ENCODE measurements at regions not wholly inside any gene's neighbourhood (a gene's known extent, or its start where the extent isn't known, plus 50 kb on each side); places are given as distances from the start of the nearest gene placed in this dataset.

DNA sequence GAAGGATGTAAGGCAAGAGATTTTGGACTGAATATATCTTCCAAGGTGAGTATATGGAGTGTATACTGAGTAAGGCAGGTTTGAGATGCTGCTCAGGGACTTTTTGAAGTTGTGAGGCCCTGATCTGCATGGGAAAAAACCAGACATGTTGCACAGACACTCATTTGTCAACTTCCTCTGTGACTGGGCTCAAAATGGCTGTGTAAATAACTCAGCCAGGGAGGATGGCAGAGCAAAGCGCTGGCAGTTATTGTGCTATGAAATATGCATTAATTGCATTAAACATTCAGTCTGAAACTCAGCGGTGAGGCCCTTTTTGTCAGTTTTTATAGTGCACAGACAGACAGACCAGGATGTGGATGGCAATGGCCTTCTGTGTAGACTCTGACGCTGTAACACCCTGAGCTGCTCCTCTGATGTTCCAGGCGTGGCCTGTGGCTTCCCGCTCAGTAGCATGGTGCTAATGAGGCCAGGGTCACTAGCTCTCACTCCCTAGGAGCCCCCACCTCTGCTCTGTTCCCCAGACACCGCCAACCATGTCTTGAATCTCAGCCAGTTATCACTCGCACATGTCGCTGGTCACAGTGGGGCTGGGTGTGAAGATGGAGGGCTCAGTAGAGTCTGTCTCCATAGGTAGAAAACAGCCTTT is 307.0 kb upstream of the PROX1 start:
- TF ChIP-seq, protein P1, sequence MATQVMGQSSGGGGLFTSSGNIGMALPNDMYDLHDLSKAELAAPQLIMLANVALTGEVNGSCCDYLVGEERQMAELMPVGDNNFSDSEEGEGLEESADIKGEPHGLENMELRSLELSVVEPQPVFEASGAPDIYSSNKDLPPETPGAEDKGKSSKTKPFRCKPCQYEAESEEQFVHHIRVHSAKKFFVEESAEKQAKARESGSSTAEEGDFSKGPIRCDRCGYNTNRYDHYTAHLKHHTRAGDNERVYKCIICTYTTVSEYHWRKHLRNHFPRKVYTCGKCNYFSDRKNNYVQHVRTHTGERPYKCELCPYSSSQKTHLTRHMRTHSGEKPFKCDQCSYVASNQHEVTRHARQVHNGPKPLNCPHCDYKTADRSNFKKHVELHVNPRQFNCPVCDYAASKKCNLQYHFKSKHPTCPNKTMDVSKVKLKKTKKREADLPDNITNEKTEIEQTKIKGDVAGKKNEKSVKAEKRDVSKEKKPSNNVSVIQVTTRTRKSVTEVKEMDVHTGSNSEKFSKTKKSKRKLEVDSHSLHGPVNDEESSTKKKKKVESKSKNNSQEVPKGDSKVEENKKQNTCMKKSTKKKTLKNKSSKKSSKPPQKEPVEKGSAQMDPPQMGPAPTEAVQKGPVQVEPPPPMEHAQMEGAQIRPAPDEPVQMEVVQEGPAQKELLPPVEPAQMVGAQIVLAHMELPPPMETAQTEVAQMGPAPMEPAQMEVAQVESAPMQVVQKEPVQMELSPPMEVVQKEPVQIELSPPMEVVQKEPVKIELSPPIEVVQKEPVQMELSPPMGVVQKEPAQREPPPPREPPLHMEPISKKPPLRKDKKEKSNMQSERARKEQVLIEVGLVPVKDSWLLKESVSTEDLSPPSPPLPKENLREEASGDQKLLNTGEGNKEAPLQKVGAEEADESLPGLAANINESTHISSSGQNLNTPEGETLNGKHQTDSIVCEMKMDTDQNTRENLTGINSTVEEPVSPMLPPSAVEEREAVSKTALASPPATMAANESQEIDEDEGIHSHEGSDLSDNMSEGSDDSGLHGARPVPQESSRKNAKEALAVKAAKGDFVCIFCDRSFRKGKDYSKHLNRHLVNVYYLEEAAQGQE (IDR thresholded peaks at IDR 0.05; ENCODE audit: borderline replicate concordance) = no peak
- TF ChIP-seq MXI1 (conservative IDR thresholded peaks at IDR 0.05; ENCODE audit: poor library complexity, severe bottlenecking) (no peak), POLR2AphosphoS5 (IDR thresholded peaks at IDR 0.05) (no peak), EP300 (conservative IDR thresholded peaks at IDR 0.05; ENCODE audit: poor library complexity, severe bottlenecking) (no peak), SMC3 (conservative IDR thresholded peaks at IDR 0.05; ENCODE audit: poor library complexity) (no peak), TAF1 (IDR thresholded peaks at IDR 0.05; ENCODE audit: low read depth) (no peak), EZH2 (IDR thresholded peaks at IDR 0.05; ENCODE audit: borderline replicate concordance, insufficient read depth, low read length, poor library complexity, severe bottlenecking) (no peak)
- TF ChIP-seq, protein P2, sequence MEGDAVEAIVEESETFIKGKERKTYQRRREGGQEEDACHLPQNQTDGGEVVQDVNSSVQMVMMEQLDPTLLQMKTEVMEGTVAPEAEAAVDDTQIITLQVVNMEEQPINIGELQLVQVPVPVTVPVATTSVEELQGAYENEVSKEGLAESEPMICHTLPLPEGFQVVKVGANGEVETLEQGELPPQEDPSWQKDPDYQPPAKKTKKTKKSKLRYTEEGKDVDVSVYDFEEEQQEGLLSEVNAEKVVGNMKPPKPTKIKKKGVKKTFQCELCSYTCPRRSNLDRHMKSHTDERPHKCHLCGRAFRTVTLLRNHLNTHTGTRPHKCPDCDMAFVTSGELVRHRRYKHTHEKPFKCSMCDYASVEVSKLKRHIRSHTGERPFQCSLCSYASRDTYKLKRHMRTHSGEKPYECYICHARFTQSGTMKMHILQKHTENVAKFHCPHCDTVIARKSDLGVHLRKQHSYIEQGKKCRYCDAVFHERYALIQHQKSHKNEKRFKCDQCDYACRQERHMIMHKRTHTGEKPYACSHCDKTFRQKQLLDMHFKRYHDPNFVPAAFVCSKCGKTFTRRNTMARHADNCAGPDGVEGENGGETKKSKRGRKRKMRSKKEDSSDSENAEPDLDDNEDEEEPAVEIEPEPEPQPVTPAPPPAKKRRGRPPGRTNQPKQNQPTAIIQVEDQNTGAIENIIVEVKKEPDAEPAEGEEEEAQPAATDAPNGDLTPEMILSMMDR (IDR thresholded peaks at IDR 0.05; ENCODE audit: poor library complexity, severe bottlenecking) = no peak
